ENCODE measurements at regions not wholly inside any gene's neighbourhood (a gene's known extent, or its start where the extent isn't known, plus 50 kb on each side); places are given as distances from the start of the nearest gene placed in this dataset.

DNA sequence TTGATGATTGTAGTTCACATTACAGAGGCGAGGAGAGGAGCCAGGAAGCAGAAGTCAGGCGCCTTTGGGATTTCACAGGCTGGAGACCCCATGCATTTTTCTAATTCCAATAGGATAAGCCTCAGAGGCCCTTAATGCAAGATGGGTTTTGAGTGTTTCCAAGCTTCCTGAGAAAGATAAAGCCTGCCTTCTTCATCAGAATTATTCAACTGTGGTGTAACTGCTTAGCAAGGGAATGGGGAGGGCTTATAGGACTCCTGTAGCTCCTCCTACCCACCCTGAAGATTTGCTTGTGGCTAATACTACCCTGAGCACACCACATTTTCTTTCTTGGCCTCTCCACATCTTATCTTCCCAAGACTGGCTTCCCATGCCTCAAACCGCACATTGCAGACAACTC lies 151.1 kb upstream of the ISX start:
- TF ChIP-seq, protein P1, sequence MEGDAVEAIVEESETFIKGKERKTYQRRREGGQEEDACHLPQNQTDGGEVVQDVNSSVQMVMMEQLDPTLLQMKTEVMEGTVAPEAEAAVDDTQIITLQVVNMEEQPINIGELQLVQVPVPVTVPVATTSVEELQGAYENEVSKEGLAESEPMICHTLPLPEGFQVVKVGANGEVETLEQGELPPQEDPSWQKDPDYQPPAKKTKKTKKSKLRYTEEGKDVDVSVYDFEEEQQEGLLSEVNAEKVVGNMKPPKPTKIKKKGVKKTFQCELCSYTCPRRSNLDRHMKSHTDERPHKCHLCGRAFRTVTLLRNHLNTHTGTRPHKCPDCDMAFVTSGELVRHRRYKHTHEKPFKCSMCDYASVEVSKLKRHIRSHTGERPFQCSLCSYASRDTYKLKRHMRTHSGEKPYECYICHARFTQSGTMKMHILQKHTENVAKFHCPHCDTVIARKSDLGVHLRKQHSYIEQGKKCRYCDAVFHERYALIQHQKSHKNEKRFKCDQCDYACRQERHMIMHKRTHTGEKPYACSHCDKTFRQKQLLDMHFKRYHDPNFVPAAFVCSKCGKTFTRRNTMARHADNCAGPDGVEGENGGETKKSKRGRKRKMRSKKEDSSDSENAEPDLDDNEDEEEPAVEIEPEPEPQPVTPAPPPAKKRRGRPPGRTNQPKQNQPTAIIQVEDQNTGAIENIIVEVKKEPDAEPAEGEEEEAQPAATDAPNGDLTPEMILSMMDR (IDR thresholded peaks at IDR 0.05; ENCODE audit: insufficient read depth, low read length, poor library complexity, severe bottlenecking) = no peak
- no peak for TF ChIP-seq EZH2phosphoT487 (conservative IDR thresholded peaks at IDR 0.05; ENCODE audit: low read length)

Measured in SU-DHL-6 (cell line).